Motor neuron (in vitro differentiated cells): ENCODE measurements at regions not wholly inside any gene's neighbourhood (a gene's known extent, or its start where the extent isn't known, plus 50 kb on each side); places are given as distances from the start of the nearest gene placed in this dataset.

ENCODE experiments used
- ATAC-seq, 8 experiments: fragments of 200-7000 bp; cut with Tn5 transposase; replicated peaks in 6 of 8; 2 replicates each; pipeline ENCODE4 v1.8.0; 2021; ENCODE audit warnings: mild to moderate bottlenecking in 8 of 8, moderate library complexity in 8 of 8
- H3K27ac ChIP-seq, 2 donors: fragments of 250-450 bp; sonication (Bioruptor Pico); 2 replicates each; pipeline ENCODE4 v1.9.0; 2021; ENCODE audit warnings: antibody characterized with exemption in 2 of 2, mild to moderate bottlenecking in 2 of 2, moderate library complexity in 1 of 2
- H3K4me1 ChIP-seq, 2 donors: fragments of 250-450 bp; sonication (Bioruptor Pico); replicated peaks in 1 of 2; 2 replicates each; pipeline ENCODE4 v1.6.1; 2021; ENCODE audit warnings: antibody characterized with exemption in 2 of 2, mild to moderate bottlenecking in 2 of 2, moderate library complexity in 1 of 2
- H3K4me3 ChIP-seq, 5 donors: fragments of 250-450 bp; sonication (Bioruptor Pico); 2 replicates each; pipeline ENCODE4 v1.9.0; 2021; ENCODE audit warnings: antibody characterized with exemption in 5 of 5, mild to moderate bottlenecking in 5 of 5, moderate library complexity in 4 of 5
- WGBS, 10 experiments: fragments of 450-650 bp; shearing (Covaris generic); methylation state at CpG; one replicate each; pipeline ENCODE4 v1.0.0; 2022; 5-methylcytosine and 5-hydroxymethylcytosine counted together
- in situ Hi-C, 9 experiments: fragments of 400-800 bp; cut with MboI; loops; one replicate each; pipeline ENCODE4 v1.15.0; 2021; ENCODE audit warnings: low sequenced_read_pairs in 9 of 9, low pct_unique_long_range_greater_than_20kb in 2 of 9; ENCODE audit not compliant: unreplicated experiment in 9 of 9

DNA sequence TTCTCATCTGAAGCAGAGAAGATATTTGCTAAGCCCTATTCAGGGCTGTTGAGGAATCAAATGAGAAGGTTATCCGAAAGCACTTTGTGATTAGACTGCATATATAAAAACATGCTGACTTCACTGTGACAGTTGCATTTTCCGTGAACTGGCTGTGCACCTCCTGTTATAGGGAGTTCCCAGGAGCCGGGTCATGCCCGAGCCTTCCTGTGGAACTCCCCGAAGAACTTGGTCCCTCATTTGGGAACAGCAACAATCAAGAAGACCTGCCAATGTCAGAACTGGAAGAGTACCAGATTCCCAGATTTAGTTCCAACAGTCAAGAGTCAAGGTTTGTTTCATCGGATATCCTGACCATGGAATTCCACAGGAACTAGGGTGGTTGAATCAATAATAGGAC lies 130.4 kb upstream of the RAI14 start:
- in situ Hi-C loops = no loop called here
- peaks cover 3 to 4% of the 10 kb centered on the region in 2 donors for H3K4me1 ChIP-seq
- 42 to 100% (median 82%) methylated on average over 1 to 5 of the region's 6 CpGs for WGBS, 10 experiments
- no peak overlapping the region for H3K27ac ChIP-seq
- H3K4me3 ChIP-seq = no peak overlapping the region
- ATAC-seq = peak in 1 of 8 experiments; percentile 18

DNA sequence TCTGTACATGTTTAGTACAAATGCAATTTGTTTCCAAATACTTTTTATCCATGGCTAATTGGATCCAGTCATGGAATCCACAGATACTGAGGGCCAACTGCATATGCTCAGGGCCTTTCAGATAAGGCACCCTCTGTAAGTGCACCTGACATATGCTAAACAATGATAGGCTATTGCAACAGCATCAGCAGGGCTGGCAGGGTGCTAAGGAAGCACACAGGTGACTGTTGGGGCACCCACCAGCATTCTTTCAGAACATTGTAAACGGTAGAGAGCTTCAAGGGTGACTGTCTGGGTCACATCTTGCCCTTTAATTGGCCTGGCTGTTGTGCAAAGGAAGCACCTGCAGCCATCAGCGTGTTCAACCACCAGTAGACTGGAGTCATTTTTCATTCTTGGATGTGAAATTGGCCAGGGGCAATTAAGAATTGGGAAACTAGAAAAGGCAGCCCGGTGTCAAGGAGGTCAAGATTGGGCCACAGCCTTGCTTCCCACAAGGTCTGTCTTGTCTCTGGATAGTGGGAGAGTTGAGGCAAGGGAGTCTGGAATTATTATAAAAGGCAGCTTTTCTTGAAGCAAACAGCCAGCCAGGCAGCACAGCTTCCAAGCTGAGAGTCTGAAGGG lies 129.3 kb upstream of the RAI14 start:
- in situ Hi-C loops = no loop called here
- 0 to 86% (median 80%) methylated on average over 1 to 3 of the region's 3 CpGs; no CpG with 5 or more reads in 5 of the 10 experiments for WGBS, 10 experiments
- no peak overlapping the region for H3K27ac ChIP-seq
- H3K4me1 ChIP-seq = peaks cover 3 to 4% of the 10 kb centered on the region in 2 donors
- no peak overlapping the region for H3K4me3 ChIP-seq
- ATAC-seq = no peak

GRCh38 chr5:34529581-34530331 lies 126.4 kb upstream of the RAI14 start:
- in situ Hi-C loops = no loop called here
- H3K27ac ChIP-seq = no peak overlapping the region
- ATAC-seq = no peak
- no peak overlapping the region for H3K4me3 ChIP-seq
- 73 to 100% (median 85%) methylated on average over 1 to 10 of the region's 10 CpGs; no CpG with 5 or more reads in 1 of the 10 experiments for WGBS, 10 experiments
- H3K4me1 ChIP-seq = no peaks in the 10 kb centered on the region

DNA sequence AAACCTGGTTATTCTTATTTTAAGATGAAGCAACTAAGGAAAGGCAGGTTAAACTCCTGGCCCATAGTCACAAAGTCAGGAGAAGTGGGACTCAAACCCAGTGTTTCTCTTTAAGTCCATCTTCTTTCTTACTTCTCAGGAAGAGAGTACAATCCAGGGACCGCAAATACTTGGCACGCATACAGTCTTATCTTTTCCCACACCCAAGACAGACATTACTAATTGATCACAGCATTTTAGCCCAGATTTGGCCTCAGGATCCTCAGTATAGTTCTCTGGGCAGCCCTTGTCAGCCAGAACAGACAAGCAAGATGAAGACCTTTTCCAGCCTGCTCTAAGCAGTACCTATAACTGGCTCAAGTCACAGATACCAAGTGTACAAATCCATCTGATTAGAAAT lies 125.5 kb upstream of the RAI14 start:
- 83 to 100% (median 100%) methylated on average over 1 to 2 of the region's 2 CpGs; no CpG with 5 or more reads in 3 of the 10 experiments for WGBS, 10 experiments
- in situ Hi-C loops = no loop called here
- no peak overlapping the region for H3K4me3 ChIP-seq
- no peak for ATAC-seq
- no peak overlapping the region for H3K27ac ChIP-seq
- H3K4me1 ChIP-seq = no peaks in the 10 kb centered on the region

GRCh38 chr5:34531751-34532360 lies 124.3 kb upstream of the RAI14 start:
- in situ Hi-C loops = no loop called here
- ATAC-seq = peak in 1 of 8 experiments; percentile 71
- no peaks in the 10 kb centered on the region for H3K4me1 ChIP-seq
- no peak overlapping the region for H3K4me3 ChIP-seq
- 60 to 100% (median 86%) methylated on average over 2 to 7 of the region's 8 CpGs; no CpG with 5 or more reads in 2 of the 10 experiments for WGBS, 10 experiments
- H3K27ac ChIP-seq = no peak overlapping the region

DNA sequence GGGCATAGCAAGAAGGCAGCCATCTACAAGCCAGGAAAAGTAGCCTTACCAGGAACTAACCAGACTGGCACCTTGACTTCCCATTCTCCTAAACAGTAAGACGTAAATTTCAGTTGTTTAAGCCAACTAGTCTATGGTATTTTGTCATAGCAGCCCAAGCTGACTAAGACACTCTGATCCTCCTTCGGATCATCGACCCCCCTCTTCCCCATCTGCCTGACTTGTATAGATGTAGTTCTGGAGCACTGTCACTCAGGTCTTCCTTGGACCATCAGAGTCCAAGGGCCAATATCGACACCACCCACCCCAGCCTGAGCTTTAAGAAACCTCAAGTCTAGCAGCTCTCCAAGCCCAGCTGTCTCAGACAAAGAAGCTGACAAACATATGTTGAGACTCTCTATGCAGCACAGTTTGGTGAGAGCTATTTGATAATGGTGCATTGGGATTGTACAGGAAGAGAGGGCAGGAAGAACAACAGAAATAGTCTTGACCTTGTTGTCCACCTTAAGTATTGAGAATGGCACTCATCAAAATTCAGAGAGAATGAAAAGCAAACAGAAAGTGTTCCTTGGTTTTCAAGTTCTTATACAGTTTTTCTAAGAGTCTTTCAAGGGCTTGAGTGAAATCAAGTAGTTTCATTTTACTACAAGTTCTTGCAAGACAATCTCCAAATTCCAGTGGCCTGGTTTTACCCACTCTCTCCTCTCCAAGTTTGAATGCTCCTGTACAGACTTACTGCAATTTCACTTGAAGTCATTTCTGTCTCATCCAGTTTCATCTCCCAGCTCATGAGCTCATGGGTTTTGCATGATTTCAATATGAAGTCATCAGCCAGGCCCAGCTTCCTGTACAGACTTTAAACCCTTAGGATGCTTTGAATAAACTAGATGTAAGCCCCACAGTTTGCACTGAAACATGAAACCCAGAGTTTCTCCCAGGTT lies 122.3 kb upstream of the RAI14 start:
- H3K4me1 ChIP-seq = no peaks in the 10 kb centered on the region
- in situ Hi-C loops = no loop called here
- no peak overlapping the region for H3K4me3 ChIP-seq
- peak in 5 of 8 experiments; percentile 20 to 83 (median 56) for ATAC-seq
- H3K27ac ChIP-seq = no peak overlapping the region
- WGBS, 10 experiments = 0 to 93% (median 57%) methylated on average over 1 to 4 of the region's 4 CpGs; no CpG with 5 or more reads in 6 of the 10 experiments

GRCh38 chr5:34534523-34535103 lies 121.5 kb upstream of the RAI14 start:
- no peak overlapping the region for H3K27ac ChIP-seq
- ATAC-seq = peak in 3 of 8 experiments; percentile 36 to 44 (median 42)

DNA sequence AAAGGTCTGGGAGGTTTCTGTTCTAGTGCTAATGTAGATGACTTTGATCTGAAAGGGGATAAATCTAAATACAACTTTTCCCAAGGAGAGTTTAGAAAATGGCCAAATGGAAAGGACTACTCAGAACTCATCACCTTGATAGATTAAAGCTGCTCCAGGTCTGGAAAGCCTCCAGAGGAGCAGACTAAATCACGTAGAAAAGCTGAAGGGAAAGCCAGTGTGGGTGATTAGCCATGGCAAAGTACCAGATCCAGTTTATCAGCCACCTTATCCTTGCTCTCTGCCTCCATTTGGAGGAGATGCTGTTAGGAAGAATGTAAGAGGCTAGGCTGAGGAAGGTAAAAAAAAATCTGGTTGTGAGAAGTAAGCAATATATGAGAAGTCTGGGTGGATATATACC lies 120.7 kb upstream of the RAI14 start:
- Histone ChIP-seq H3K4me3 (no peak overlapping the region), H3K27ac (no peak overlapping the region), H3K4me1 (no peaks in the 10 kb centered on the region)
- 11 to 86% (median 57%) methylated on average over 1 of the region's 1 CpG; no CpG with 5 or more reads in 3 of the 10 experiments for WGBS, 10 experiments
- in situ Hi-C loops = no loop called here
- ATAC-seq = no peak

More at GRCh38 chr5:34534523-34535103, 121.5 kb upstream of the RAI14 start:
- H3K4me1 ChIP-seq = no peaks in the 10 kb centered on the region
- in situ Hi-C loops = no loop called here
- no peak overlapping the region for H3K4me3 ChIP-seq
- 0 to 100% (median 58%) methylated on average over 1 to 4 of the region's 4 CpGs; no CpG with 5 or more reads in 1 of the 10 experiments for WGBS, 10 experiments

- in situ Hi-C loops = no loop called here
- H3K4me3 ChIP-seq = no peak overlapping the region
- no peak overlapping the region for H3K27ac ChIP-seq
- 61 to 100% (median 93%) methylated on average over 1 to 2 of the region's 2 CpGs; no CpG with 5 or more reads in 1 of the 10 experiments for WGBS, 10 experiments
- peak in 3 of 8 experiments; percentile 49 to 66 (median 65) for ATAC-seq
- no peaks in the 10 kb centered on the region for H3K4me1 ChIP-seq
Observed at GRCh38 chr5:34535944-34536623, 120.0 kb upstream of the RAI14 start.

- in situ Hi-C loops = no loop called here
- Histone ChIP-seq H3K27ac (no peak overlapping the region), H3K4me3 (no peak overlapping the region), H3K4me1 (no peaks in the 10 kb centered on the region)
- ATAC-seq = no peak
Observed at GRCh38 chr5:34536699-34537098, 119.4 kb upstream of the RAI14 start.

- no peak overlapping the region for H3K27ac ChIP-seq
Observed at GRCh38 chr5:34538026-34538672, 118.0 kb upstream of the RAI14 start.

More at GRCh38 chr5:34538026-34538672, 118.0 kb upstream of the RAI14 start:
- no peak overlapping the region for H3K4me3 ChIP-seq
- 60 to 100% (median 86%) methylated on average over 1 to 3 of the region's 3 CpGs; no CpG with 5 or more reads in 3 of the 10 experiments for WGBS, 10 experiments
- ATAC-seq = no peak
- H3K4me1 ChIP-seq = no peaks in the 10 kb centered on the region
- in situ Hi-C loops = no loop called here
